Smooth muscle cell of the brain vasculature (primary cell): ENCODE measurements at regions not wholly inside any gene's neighbourhood (a gene's known extent, or its start where the extent isn't known, plus 50 kb on each side); places are given as distances from the start of the nearest gene placed in this dataset.
A peak's percentile ranks its signal among the peaks of the same experiment; 100 is the strongest.

Experiments used
- DNase-seq: peaks from one replicate; pipeline ENCODE4 v3.0.0-alpha.2; 2012; ENCODE audit warnings: low read depth, low spot score

GRCh38 chr7:106166651-106167342 lies 54.7 kb upstream of the SYPL1 start:
- peak; percentile 49 for DNase-seq

GRCh38 chr7:106165337-106165736 lies 53.2 kb upstream of the SYPL1 start:
- DNase-seq, result peak; percentile 23

- no peak for DNase-seq
These were observed 51.1 kb upstream of the SYPL1 start for GRCh38 chr7:106163257-106163656.
